Urinary bladder (tissue), 3 donors: ENCODE measurements at regions not wholly inside any gene's neighbourhood (a gene's known extent, or its start where the extent isn't known, plus 50 kb on each side); places are given as distances from the start of the nearest gene placed in this dataset.
"Not testable (repeated sequence)": the region's sequence is repeated elsewhere in the genome, so short reads cannot be mapped to it uniquely, and the experiment has no call there.

Experiments used
- DNase-seq: peaks from one replicate; pipeline ENCODE4 v3.0.0-alpha.2; 2015; ENCODE audit errors: extremely low spot score
- H3K27ac ChIP-seq: one replicate; pipeline ENCODE4 v1.5.1; 2013; ENCODE audit warnings: low read depth, mild to moderate bottlenecking, moderate library complexity
- H3K36me3 ChIP-seq: one replicate; pipeline ENCODE4 v1.6.1; 2013; ENCODE audit warnings: mild to moderate bottlenecking, moderate library complexity; ENCODE audit not compliant: insufficient read depth
- H3K4me1 ChIP-seq: one replicate; pipeline ENCODE4 v1.6.1; 2013; ENCODE audit warnings: mild to moderate bottlenecking, moderate library complexity; ENCODE audit not compliant: insufficient read depth
- H3K4me3 ChIP-seq: one replicate; pipeline ENCODE4 v1.5.1; 2013; ENCODE audit warnings: low read depth, low read length
- WGBS: extraction: QIAGEN DNeasy Blood & Tissue Kit; methylation state at CpG from one replicate; pipeline ENCODE4 v1.1.7; 2013; 5-methylcytosine and 5-hydroxymethylcytosine counted together
- donor health status: healthy with polysubstance abuse.
- donor health status: healthy.

- H3K36me3 ChIP-seq, H3K4me1 ChIP-seq, DNase-seq, H3K27ac ChIP-seq, H3K4me3 ChIP-seq: not testable (repeated sequence)
- WGBS: 96% methylated on average over 5 of the region's 5 CpGs
Measured at GRCh38 chr7:29659213-29659612, 95.6 kb downstream of the PRR15 start.

DNA sequence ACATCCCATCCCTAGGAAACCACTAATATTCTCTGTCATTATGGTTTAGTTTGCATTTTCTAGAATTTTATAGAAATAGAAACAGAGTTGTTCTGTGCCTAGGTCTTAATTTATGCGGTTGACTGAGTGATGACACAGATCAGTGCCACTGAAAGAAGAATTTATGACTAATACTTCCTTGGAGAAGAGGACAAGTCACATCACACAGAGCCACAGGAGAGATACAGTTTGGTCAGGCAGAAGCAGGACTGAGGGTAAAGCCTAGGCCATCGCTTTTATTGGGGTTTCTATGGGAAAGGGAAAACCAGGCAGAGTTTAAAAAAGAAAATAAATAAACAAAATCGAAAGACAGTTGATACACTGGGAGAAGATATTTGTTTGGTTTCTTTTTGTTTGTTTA lies 99.3 kb downstream of the PRR15 start:
- WGBS: 91% methylated on average over 3 of the region's 3 CpGs
- H3K4me3 ChIP-seq, H3K27ac ChIP-seq, H3K36me3 ChIP-seq, H3K4me1 ChIP-seq, DNase-seq: not testable (repeated sequence)

- not testable (repeated sequence) for H3K36me3 ChIP-seq, H3K4me3 ChIP-seq, H3K4me1 ChIP-seq, DNase-seq, H3K27ac ChIP-seq
- 68% methylated on average over 1 of the region's 1 CpG for WGBS
Measured at GRCh38 chr7:29664999-29665398, 101.4 kb downstream of the PRR15 start.

GRCh38 chr7:29667096-29667669 lies 103.5 kb downstream of the PRR15 start:
- DNase-seq, H3K36me3 ChIP-seq, H3K27ac ChIP-seq, H3K4me1 ChIP-seq, H3K4me3 ChIP-seq: not testable (repeated sequence)
- WGBS: over 99% methylated on average over 5 of the region's 5 CpGs

- DNase-seq, H3K36me3 ChIP-seq, H3K4me1 ChIP-seq, H3K4me3 ChIP-seq, H3K27ac ChIP-seq: not testable (repeated sequence)
- 59% methylated on average over 3 of the region's 3 CpGs for WGBS
Measured at GRCh38 chr7:29671286-29671685, 107.7 kb downstream of the PRR15 start.

- not testable (repeated sequence) for H3K4me3 ChIP-seq, H3K4me1 ChIP-seq, H3K36me3 ChIP-seq, DNase-seq, H3K27ac ChIP-seq
- 73% methylated on average over 1 of the region's 1 CpG for WGBS
Measured at GRCh38 chr7:29673635-29674034, 110.0 kb downstream of the PRR15 start.

DNA sequence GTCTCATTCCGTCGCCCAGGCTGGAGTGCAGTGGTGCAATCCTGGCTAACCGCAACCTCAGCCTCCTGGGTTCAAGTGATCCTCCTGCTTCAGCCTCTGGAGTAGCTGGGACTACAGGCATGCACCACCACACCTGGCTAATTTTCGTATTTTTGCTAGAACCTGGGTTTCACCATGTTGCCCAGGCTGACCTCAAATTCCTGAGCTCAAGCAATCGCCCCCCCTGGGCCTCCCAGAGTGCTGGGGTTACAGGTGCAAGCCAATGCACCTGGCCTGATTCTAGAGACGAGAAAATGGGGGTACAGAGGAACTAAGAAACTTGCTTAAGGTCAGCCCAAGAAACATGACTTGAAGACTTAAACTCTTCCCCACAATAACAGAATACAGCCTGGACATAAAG lies 111.0 kb downstream of the PRR15 start:
- WGBS: 97% methylated on average over 6 of the region's 6 CpGs
- DNase-seq, H3K27ac ChIP-seq: not testable (repeated sequence)

GRCh38 chr7:29677254-29677653 lies 113.6 kb downstream of the PRR15 start:
- H3K4me3 ChIP-seq, DNase-seq, H3K27ac ChIP-seq, H3K4me1 ChIP-seq, H3K36me3 ChIP-seq: not testable (repeated sequence)
- WGBS: 93% methylated on average over 2 of the region's 2 CpGs

More for the DNA sequence above, 111.0 kb downstream of the PRR15 start:
- not testable (repeated sequence) for H3K4me1 ChIP-seq, H3K4me3 ChIP-seq, H3K36me3 ChIP-seq

- WGBS: 79% methylated on average over 2 of the region's 2 CpGs
- not testable (repeated sequence) for H3K27ac ChIP-seq, H3K36me3 ChIP-seq, H3K4me1 ChIP-seq, DNase-seq, H3K4me3 ChIP-seq
Measured at GRCh38 chr7:29679963-29680362, 116.3 kb downstream of the PRR15 start.

GRCh38 chr7:29680601-29681000 lies 117.0 kb downstream of the PRR15 start:
- H3K4me1 ChIP-seq, DNase-seq, H3K4me3 ChIP-seq, H3K27ac ChIP-seq, H3K36me3 ChIP-seq: not testable (repeated sequence)
- WGBS: 97% methylated on average over 2 of the region's 2 CpGs

GRCh38 chr7:29684151-29684786 lies 120.6 kb downstream of the PRR15 start:
- H3K27ac ChIP-seq: peak overlapping the region; percentile 23
- WGBS: 1% methylated on average over 31 of the region's 34 CpGs
- H3K36me3 ChIP-seq, H3K4me1 ChIP-seq, DNase-seq: not testable (repeated sequence)
- peak overlapping the region; percentile 67 for H3K4me3 ChIP-seq

GRCh38 chr7:29684787-29685650 lies 121.3 kb upstream of the WIPF3 start:
- under 1% methylated on average over 104 of the region's 114 CpGs for WGBS

GRCh38 chr7:29685651-29686271 lies 120.5 kb upstream of the WIPF3 start:
- not testable (repeated sequence) for H3K36me3 ChIP-seq, DNase-seq, H3K4me1 ChIP-seq
- peak overlapping the region; percentile 67 for H3K4me3 ChIP-seq
- peak overlapping the region; percentile 92 for H3K27ac ChIP-seq
- 5% methylated on average over 16 of the region's 21 CpGs for WGBS

More at GRCh38 chr7:29684787-29685650, 121.3 kb upstream of the WIPF3 start:
- DNase-seq: no peak
- H3K36me3 ChIP-seq: no peaks in the 10 kb centered on the region
- H3K4me3 ChIP-seq: peak overlapping the region; percentile 67
- no peaks in the 10 kb centered on the region for H3K4me1 ChIP-seq
- H3K27ac ChIP-seq: peak overlapping the region; percentile 92
